Glomerular endothelial cell (primary cell): ENCODE measurements at regions not wholly inside any gene's neighbourhood (a gene's known extent, or its start where the extent isn't known, plus 50 kb on each side); places are given as distances from the start of the nearest gene placed in this dataset.
"Not testable (repeated sequence)": the region's sequence is repeated elsewhere in the genome, so short reads cannot be mapped to it uniquely, and the experiment has no call there.

Source experiments
- DNase-seq: peaks from one replicate; pipeline ENCODE4 v3.0.0-alpha.2; 2011; ENCODE audit warnings: low read depth, low spot score; ENCODE audit errors: extremely low read depth

DNA sequence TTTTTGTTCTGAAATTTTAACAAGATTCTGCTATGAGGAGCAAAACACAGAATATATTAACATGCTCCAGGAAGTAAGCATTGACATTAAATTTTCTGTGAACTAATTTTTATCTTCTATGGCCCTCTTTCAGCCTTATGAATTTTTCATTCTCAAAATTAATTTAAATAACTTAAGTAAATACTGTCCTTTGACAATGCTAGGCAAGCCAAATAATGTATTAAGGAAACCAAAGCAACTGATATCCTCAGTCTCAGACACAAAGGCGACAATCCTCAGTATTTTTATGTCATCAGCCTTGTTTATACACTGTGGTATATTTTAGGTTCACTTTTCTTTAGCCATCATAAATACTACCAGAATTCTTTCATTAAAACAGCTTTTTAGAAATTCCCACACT, 159.8 kb downstream of the CGGBP1 start:
- DNase-seq, result no peak

- DNase-seq, result no peak
These were observed 162.8 kb downstream of the CGGBP1 start for GRCh38 chr3:87895983-87896382.

DNA sequence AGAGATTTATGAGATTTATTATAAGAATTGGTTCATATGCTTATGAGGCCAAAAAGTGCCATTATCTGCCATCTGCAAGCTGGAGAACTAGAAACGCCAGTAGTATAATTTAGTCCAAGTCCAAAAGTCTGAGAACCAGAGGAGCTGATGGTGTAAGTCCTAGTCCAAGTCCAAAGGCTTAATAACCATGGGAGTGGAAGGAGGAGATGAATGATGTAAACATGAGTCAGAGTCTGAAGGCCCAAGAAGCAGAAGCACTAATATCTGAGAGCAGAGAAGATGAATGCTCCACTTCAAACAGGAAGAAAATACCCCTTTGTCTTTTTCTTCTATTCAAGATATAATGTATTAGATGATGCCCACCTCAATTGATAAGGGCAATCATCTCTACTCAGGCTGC, 185.7 kb downstream of the CGGBP1 start:
- no peak for DNase-seq

DNA sequence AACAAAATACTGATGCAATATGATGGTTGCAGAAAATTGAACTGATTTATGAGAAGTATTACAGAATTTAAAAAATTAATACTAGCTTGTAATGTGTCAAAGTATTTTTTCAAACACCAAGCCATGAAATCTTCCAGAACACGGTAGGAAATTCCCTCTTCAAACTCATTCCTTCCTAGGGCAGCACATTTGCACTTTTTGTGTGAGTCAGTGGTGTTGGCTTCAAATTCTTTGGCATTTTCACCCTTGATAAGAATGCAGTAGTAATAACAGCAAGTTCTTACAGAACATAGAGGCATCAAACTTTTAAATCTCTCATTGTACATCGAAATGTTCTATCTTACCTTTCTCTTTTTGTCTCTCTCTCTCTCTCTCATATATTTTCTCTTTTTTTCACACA, 191.8 kb downstream of the CGGBP1 start:
- no peak for DNase-seq

GRCh38 chr3:87856126-87856525, 202.7 kb downstream of the CGGBP1 start:
- no peak for DNase-seq

- no peak for DNase-seq
These were observed 203.2 kb downstream of the CGGBP1 start for GRCh38 chr3:87855616-87856015.

- DNase-seq, result no peak
These were observed 203.6 kb downstream of the CGGBP1 start for GRCh38 chr3:87855211-87855610.

DNA sequence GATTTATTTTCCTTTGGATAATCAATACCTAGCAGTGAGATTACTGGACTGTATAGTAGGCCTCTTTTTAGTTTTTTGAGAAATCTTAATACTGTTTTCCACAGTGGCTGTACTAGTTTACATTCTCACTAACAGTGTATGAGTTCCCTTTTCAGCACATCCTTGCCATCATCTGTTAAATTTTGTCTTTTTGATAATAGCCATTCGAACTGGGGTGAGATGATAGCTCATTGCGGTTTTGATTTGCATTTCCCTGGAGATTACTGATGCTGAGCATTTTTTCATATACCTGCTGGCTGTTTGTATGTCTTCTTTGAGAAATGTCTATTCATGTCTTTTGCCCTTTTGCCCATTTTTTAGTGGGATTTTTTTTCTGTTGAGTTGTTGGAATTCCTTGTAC, 210.8 kb downstream of the CGGBP1 start:
- no peak for DNase-seq

- DNase-seq, result no peak
These were observed 221.7 kb downstream of the CGGBP1 start for GRCh38 chr3:87837076-87837475.

- no peak for DNase-seq
These were observed 222.8 kb downstream of the CGGBP1 start for GRCh38 chr3:87836026-87836425.

- DNase-seq, result no peak
These were observed 223.6 kb downstream of the CGGBP1 start for GRCh38 chr3:87835236-87835635.

DNA sequence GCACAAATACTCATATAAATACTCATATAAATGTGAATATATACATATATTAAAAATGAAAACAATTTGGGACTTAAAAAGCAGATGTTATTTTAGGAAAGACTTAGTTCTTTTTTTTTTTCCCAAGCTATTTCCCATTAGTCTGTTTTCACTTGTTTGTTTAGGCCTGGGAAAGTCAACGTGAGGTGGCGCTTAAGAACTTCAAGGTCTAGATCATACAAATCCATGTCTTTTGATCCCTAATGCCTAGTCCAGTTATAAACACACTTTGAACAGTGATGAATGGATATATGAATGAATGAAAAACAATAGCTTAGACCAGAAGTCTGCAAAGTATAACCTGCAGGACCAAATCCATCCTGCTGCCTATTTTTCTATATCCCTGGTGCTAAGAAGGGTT, 224.5 kb downstream of the CGGBP1 start:
- no peak for DNase-seq

DNA sequence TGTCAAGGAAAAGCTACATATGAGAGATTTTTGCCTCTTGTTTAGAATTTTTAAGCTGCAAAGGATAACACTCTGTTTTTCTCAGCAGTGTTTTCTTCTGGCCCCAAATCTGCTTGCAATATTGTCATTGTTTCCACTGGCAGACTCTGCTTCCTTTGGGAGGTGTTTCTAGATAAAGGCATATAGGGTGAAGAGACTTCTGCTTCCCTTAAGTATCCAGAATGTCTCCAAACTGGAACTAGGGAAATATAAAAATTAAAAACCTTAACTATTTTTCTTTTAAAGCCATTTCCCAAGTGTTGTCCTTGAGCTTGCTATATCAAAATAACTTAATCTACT, 225.8 kb downstream of the CGGBP1 start:
- no peak for DNase-seq

DNA sequence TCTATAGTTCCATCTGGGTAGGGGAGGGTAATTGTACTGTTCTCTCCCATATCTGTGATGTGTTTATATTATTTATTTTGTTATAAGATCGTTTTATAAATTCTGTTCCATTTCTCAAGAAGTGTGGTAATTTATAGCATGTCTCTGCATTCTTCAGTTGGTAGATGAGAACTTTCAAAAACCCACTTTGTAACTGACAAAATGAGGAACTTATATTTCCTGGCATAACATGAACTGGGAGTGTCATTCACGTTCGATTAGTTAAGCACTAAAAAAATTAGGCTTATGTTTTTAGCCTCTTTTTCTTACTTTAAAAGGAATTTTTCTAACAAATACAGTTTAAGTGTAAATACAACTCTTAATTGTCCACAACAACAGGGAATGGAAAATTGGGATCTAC, 230.8 kb downstream of the CGGBP1 start:
- no peak for DNase-seq

GRCh38 chr3:87822563-87822962, 236.2 kb downstream of the CGGBP1 start:
- DNase-seq, result no peak

- DNase-seq, result not testable (repeated sequence)
These were observed 245.3 kb downstream of the CGGBP1 start for GRCh38 chr3:87813503-87813902.

DNA sequence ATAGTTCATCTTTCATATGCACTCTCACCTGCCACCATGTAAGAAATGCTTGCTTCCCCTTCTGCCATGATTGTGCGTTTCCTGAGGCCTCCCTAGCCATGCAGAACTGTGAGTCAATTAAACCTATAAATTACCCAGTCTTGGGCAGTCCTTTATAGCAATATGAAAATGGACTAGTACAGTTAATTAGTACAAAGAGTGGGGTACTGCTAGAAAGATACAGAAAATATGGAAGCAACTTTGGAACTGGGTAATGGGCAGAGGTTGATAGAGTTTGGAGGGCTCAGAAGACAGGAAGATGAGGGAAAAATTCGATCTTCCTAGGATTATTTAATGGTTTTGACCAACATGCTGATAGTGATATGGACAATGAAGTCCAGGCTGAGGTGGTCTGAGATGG, 246.9 kb downstream of the CGGBP1 start:
- DNase-seq, result no peak

- DNase-seq, result no peak
These were observed 248.3 kb downstream of the CGGBP1 start for GRCh38 chr3:87810452-87811016.

DNA sequence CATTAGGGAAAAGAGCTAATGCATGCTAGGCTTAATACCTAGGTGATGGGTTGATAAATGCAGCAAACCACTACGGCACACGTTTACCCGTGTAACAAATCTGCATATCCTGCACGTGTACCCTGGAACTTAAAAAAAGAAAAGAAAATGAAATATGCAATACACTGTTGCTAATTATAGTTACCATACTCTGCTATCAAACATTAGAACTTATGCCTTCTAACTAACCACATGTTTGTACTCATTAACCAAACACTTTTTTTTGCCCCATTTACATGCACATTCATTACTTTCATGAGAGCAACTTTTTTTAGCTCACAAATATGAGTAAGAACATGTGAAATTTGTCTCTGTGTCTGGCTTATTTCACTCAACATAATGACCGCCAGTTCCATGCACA, 253.1 kb downstream of the CGGBP1 start:
- DNase-seq, result no peak

- no peak for DNase-seq
These were observed 257.4 kb downstream of the CGGBP1 start for GRCh38 chr3:87801409-87801808.

DNA sequence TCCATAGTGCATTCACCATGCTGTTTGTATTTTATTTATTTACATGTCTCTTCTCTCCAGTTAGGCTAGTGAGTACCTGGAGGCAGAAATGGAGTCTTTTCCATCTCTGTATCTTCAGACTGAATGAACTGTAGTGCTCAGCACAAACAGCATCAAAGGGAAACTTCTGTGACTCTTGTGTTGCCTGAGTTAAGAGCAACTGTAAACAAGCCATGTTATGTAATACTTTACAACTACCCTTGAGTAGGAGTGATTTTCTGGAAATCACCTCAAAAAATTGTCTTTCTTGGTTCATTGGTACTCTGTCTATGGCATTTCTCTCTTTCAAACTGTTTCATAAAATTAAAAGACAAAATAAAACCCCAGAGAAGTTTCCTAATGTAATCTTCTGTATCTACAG, 258.3 kb downstream of the CGGBP1 start:
- DNase-seq, result no peak

DNA sequence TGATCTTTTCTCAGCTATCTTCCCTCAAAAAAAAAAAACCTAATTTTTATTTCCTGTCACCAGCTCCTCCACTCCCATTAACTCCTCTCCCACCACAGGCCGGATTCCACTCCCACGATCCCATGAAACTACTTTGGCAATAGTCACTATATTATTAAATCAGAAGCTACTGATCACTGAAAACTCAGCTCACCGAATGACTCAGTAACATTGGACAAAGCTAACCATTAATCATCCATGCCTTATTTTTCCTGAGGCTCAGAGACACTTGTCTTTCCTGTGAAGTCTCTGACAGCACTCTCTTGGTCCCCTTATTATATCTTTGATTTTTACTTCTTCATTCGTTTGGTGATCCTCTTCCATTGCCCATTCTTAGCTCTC, 260.2 kb downstream of the CGGBP1 start:
- no peak for DNase-seq

DNA sequence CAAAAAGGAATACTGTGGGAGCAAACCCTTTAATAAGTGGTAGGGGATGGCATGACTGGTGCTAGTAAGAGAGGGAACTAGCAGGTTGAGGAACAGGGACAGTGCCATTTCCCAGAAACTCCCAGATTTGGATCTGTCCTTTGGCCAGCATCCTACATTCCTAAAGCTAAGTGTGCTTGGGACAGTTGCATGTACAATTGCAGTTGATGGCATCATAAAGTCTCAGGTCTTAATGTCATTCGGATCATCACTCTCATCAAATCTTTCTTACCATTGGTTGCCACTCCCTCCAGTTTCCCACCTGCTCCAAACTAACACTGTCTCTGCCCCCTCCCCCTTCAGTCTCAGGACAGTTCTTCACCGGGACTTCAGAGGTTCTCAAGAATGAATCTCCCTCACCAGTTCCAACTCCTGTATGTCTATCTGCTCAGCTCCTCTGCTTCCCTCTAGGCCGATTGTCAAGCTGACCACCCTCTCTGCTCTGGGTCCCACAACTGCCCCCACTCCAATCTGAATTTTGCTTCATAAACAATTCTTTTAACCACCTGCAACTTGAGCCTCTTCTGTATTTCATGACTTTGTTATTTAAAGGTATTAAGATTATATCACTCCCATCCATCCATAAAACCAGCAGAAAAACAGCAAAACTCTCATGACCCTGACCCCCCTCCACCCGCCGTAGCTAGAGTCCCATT, 260.8 kb downstream of the CGGBP1 start:
- DNase-seq, result no peak
